Activated T-helper 2 cell treated with anti-CD3 and anti-CD28 coated beads, Interferon-gamma antibody, Interleukin-2, Interleukin-4, amounts not matched to agents 10 μg/mL and 5 μg/mL and 100 μg/mL, durations not matched to agents 14 hours and 24 hours and 36 hours (primary cell): ENCODE measurements at regions not wholly inside any gene's neighbourhood (a gene's known extent, or its start where the extent isn't known, plus 50 kb on each side); places are given as distances from the start of the nearest gene placed in this dataset.

Experiments
- DNase-seq: peaks from one replicate; pipeline ENCODE4 v3.0.0; 2021; ENCODE audit warnings: low spot score
- H3K27ac Mint-ChIP-seq: one replicate; pipeline ENCODE4 v1.8.0; 2021; ENCODE audit warnings: mixed read lengths
- H3K27me3 Mint-ChIP-seq: one replicate; pipeline ENCODE4 v1.8.0; 2021; ENCODE audit warnings: low read depth, mixed read lengths
- H3K36me3 Mint-ChIP-seq: one replicate; pipeline ENCODE4 v1.8.0; 2021; ENCODE audit warnings: low read depth, mixed read lengths
- H3K4me1 Mint-ChIP-seq: one replicate; pipeline ENCODE4 v1.8.0; 2021; ENCODE audit warnings: low read depth, mixed read lengths
- H3K4me3 Mint-ChIP-seq: one replicate; pipeline ENCODE4 v1.8.0; 2021; ENCODE audit warnings: low read depth, mild to moderate bottlenecking, moderate library complexity, mixed read lengths
- H3K9me3 Mint-ChIP-seq: one replicate; pipeline ENCODE4 v1.8.0; 2021; ENCODE audit warnings: mixed read lengths
- intact Hi-C: fragments of 100-400 bp; cut with micrococcal nuclease; formaldehyde crosslinking; loops from one replicate; pipeline ENCODE4 v1.15.1; 2023

DNA sequence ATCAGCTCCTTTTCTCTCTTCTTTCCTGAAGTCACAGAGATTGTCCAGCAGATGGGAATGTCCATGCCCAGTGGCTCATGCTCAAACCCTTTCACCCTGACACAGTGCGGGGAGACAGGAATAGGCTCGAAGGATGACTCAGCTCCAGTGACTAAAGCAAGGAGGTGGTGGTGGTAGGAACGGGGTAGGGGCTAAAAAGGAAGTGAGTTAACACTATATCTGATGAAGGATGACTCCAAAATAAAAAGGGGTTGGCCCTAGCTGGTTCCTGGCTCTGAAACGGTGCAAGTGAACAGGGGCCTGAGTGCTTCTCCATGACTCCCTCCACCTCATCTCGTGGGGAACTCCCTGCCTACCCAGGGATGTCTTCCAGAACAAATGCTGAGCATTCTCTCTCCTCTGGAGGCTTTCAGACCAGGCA is 167.4 kb upstream of the LPP start:
- intact Hi-C loops = loop anchor here (1.0 to 5.0 kb wide), 6 partner anchors 10 to 696 kb away; no protein-coding TSS in a partner anchor
- peak overlapping the region; percentile 22 for H3K4me3 Mint-ChIP-seq
- no peaks in the 10 kb centered on the region for H3K27me3 Mint-ChIP-seq
- peak overlapping the region; percentile 65 for H3K27ac Mint-ChIP-seq
- DNase-seq = peak; percentile 35
- no peaks in the 10 kb centered on the region for H3K36me3 Mint-ChIP-seq
- peaks cover 5% of the 10 kb centered on the region for H3K9me3 Mint-ChIP-seq
- H3K4me1 Mint-ChIP-seq = peaks cover 51% of the 10 kb centered on the region

- DNase-seq = no peak
- no peaks in the 10 kb centered on the region for H3K27me3 Mint-ChIP-seq
- intact Hi-C loops = loop anchor here (2.0 to 5.0 kb wide), 3 partner anchors 74 to 695 kb away; no protein-coding TSS in a partner anchor
- peak overlapping the region; percentile 65 for H3K27ac Mint-ChIP-seq
- peaks cover 5% of the 10 kb centered on the region for H3K9me3 Mint-ChIP-seq
- no peaks in the 10 kb centered on the region for H3K36me3 Mint-ChIP-seq
- H3K4me1 Mint-ChIP-seq = peaks cover 51% of the 10 kb centered on the region
- H3K4me3 Mint-ChIP-seq = peak overlapping the region; percentile 22
Observed at GRCh38 chr3:187987187-187987586, 166.8 kb upstream of the LPP start.

DNA sequence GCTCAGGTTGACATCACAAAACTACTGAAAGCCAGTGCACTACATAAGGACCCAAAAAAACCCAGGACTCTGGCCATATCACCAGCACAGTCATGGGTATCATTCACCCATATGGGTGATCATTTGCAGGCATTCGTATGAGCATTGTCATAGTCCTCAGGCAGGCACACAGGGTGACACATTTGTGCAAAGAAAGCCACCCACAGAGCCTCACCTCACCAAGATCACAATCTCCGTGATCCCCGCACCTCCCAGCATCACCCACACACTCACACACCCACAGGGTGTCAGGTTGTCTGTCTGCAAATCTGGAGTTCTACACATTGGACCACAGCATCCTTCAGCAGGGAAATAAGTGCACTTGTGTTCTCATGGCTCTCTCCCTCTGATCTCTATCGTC is 166.0 kb upstream of the LPP start:
- Mint-ChIP-seq H3K4me3 (peak overlapping the region; percentile 40), H3K9me3 (peaks cover 5% of the 10 kb centered on the region), H3K36me3 (no peaks in the 10 kb centered on the region), H3K27ac (peak overlapping the region; percentile 65), H3K4me1 (peaks cover 53% of the 10 kb centered on the region), H3K27me3 (no peaks in the 10 kb centered on the region)
- intact Hi-C loops = loop anchor here (2.0 to 5.0 kb wide), 3 partner anchors 73 to 694 kb away; no protein-coding TSS in a partner anchor
- peak; percentile 58 for DNase-seq

GRCh38 chr3:187989575-187990153 is 164.3 kb upstream of the LPP start:
- Mint-ChIP-seq H3K4me3 (no peak overlapping the region), H3K36me3 (no peaks in the 10 kb centered on the region), H3K4me1 (peaks cover 61% of the 10 kb centered on the region), H3K27me3 (no peaks in the 10 kb centered on the region), H3K9me3 (peaks cover 5% of the 10 kb centered on the region), H3K27ac (no peak overlapping the region)
- intact Hi-C loops = loop anchor here (5.0 to 10.0 kb wide), 3 partner anchors 117 to 965 kb away; no protein-coding TSS in a partner anchor
- DNase-seq = no peak

- Mint-ChIP-seq H3K36me3 (no peaks in the 10 kb centered on the region), H3K27ac (no peak overlapping the region), H3K4me1 (peaks cover 64% of the 10 kb centered on the region), H3K27me3 (no peaks in the 10 kb centered on the region), H3K9me3 (no peaks in the 10 kb centered on the region), H3K4me3 (no peak overlapping the region)
- intact Hi-C loops = loop anchor here (10.0 kb wide), 1 partner anchor 962 kb away; no protein-coding TSS in a partner anchor
- no peak for DNase-seq
Observed at GRCh38 chr3:187992609-187993008, 161.3 kb upstream of the LPP start.

DNA sequence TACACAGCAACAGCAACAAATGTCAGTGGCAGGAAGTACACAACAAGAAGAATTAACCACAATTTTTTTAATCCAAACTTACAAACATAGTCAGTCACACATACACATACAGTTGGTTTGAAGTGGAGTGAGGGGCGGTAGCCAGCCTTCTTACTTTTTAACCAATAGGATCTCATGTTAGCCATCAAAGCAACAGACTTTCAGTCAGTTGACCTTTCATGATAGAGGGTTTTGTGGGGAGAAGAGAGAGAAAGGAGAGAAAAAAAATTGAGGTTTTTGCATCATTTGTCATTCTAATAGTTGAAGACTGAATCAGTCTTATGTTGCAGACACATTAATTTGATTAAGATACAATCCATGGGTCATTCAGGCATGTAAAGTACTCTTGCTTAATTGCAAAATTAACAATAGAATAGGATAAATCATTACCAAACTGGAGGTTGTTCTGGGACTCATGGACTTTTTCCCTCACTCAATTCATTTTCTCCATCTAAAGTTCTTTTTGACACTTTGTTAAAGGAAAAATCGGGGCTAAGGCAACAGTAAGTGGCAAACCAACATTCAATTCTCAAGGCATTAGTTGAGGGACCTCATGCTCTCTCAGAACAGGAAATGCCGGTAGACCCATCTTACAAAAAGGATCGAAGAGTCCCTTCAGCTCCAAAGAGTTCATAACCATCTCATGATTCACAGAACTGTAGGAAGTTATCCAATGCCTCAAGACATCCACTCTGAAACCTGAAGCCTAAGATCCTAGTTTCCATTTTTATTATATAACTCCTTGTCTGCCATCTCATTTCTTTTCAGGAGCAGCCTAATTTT is 159.5 kb upstream of the LPP start:
- peaks cover 70% of the 10 kb centered on the region for H3K4me1 Mint-ChIP-seq
- H3K9me3 Mint-ChIP-seq = no peaks in the 10 kb centered on the region
- peak overlapping the region; percentile 77 for H3K27ac Mint-ChIP-seq
- intact Hi-C loops = loop anchor here (1.0 to 10.0 kb wide), 4 partner anchors 19 to 960 kb away; partner anchors contain the start of gene LPP
- no peaks in the 10 kb centered on the region for H3K27me3 Mint-ChIP-seq
- no peak for DNase-seq
- peak overlapping the region; percentile 35 for H3K4me3 Mint-ChIP-seq
- H3K36me3 Mint-ChIP-seq = no peaks in the 10 kb centered on the region

DNA sequence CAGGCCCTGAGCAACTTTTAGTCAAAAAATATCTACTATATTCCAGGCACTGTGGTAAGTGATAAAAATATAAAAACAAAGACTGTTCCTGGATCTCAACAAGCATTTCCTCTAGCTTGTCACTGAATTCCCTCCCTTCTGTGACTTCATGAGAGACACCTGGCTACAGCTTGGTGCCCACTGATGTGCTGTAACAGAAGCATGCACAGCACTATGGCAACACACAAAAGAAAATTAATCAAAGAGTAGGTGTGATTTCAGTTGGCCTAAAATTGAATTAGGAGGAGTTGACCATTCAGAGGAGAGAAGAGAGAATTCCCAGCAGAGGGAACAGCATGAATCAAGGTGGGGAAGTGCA is 158.9 kb upstream of the LPP start:
- no peak for DNase-seq
- Mint-ChIP-seq H3K9me3 (no peaks in the 10 kb centered on the region), H3K27me3 (no peaks in the 10 kb centered on the region), H3K4me3 (no peak overlapping the region), H3K27ac (no peak overlapping the region), H3K4me1 (peaks cover 76% of the 10 kb centered on the region), H3K36me3 (peaks cover 2% of the 10 kb centered on the region)
- intact Hi-C loops = loop anchor here (2.0 to 10.0 kb wide), 3 partner anchors 66 to 960 kb away; partner anchors contain the start of gene LPP

DNA sequence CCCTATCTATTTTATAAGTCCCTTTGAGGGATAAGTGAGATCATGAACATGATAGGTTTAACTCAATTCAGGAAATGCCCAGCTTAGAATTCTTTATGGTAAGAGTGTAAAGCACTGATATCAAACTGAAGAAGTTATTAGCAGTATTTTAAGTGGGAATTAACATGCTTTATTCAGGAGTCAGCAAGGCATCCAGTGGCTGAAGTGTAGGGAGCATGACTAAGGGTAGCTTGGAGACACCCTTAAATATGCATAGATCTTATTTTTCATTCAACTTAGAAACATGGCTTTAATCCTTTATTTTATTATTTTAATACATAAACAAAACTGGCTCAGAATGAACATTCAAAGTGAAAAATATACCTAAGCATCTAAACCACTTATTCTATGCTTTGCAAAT is 158.3 kb upstream of the LPP start:
- Mint-ChIP-seq H3K9me3 (no peaks in the 10 kb centered on the region), H3K4me1 (peaks cover 80% of the 10 kb centered on the region), H3K4me3 (no peak overlapping the region), H3K27me3 (no peaks in the 10 kb centered on the region), H3K36me3 (peaks cover 4% of the 10 kb centered on the region), H3K27ac (no peak overlapping the region)
- intact Hi-C loops = loop anchor here (2.0 to 10.0 kb wide), 3 partner anchors 65 to 959 kb away; partner anchors contain the start of gene LPP
- DNase-seq = no peak

- H3K27ac Mint-ChIP-seq = no peak overlapping the region
- intact Hi-C loops = loop anchor here (10.0 kb wide), 1 partner anchor 958 kb away; no protein-coding TSS in a partner anchor
- H3K27me3 Mint-ChIP-seq = no peaks in the 10 kb centered on the region
- H3K4me1 Mint-ChIP-seq = peaks cover 87% of the 10 kb centered on the region
- no peak overlapping the region for H3K4me3 Mint-ChIP-seq
- H3K36me3 Mint-ChIP-seq = peaks cover 4% of the 10 kb centered on the region
- DNase-seq = no peak
- no peaks in the 10 kb centered on the region for H3K9me3 Mint-ChIP-seq
Observed at GRCh38 chr3:187996609-187997008, 157.3 kb upstream of the LPP start.

DNA sequence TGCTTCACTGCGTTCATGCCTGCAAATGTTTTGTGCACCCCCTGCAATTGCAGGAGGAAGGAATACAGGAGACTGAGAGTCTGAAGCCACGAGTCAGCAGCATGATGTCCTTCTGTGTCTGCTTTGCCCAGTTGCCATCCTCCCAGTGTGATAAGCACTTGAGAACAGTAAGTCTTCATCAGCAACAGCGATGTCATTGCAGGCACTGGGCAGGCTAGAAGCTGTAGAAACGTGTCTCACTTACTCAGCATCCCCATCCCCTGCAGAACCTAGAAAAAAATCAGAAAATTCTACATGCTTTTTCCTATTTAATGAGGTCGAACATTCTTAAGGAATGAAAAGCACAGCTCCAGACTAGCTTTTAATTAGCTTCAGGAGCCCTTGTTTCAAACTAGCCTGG is 156.5 kb upstream of the LPP start:
- peaks cover 4% of the 10 kb centered on the region for H3K36me3 Mint-ChIP-seq
- H3K9me3 Mint-ChIP-seq = no peaks in the 10 kb centered on the region
- DNase-seq = no peak
- H3K4me1 Mint-ChIP-seq = peaks cover 92% of the 10 kb centered on the region
- H3K4me3 Mint-ChIP-seq = no peak overlapping the region
- H3K27me3 Mint-ChIP-seq = no peaks in the 10 kb centered on the region
- no peak overlapping the region for H3K27ac Mint-ChIP-seq
- intact Hi-C loops = loop anchor here (10.0 kb wide), 1 partner anchor 957 kb away; no protein-coding TSS in a partner anchor

DNA sequence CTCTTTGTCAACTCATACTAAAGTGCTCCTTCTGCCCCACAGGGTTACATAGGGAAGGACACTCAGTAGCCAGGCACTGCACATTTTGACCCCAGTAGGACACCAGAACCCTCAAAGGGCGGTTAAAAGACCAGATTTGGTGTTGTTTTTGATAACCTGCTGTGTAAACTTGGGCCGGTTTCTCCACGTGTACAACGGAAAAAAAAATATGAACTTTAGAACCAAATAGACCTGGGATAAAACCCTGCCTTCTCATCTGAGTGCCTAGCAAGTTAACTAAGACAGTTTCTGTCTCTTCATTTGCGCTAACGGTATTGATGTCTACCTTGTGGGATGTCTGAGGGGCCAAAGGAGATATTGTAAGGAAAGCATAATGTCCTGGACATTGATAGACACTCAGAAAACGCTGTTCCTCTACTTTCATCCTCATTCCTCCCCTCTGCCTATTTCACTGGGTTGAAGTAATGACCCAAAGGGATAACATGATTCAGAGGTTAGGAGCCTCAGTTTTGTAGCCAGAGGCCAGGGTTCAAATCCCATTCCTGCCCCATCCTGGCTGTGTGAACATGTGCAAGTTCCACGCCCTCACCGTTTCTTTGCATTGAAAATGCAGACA is 155.9 kb upstream of the LPP start:
- Mint-ChIP-seq H3K36me3 (peaks cover 4% of the 10 kb centered on the region), H3K4me3 (no peak overlapping the region), H3K27ac (no peak overlapping the region), H3K4me1 (peaks cover 86% of the 10 kb centered on the region), H3K9me3 (no peaks in the 10 kb centered on the region), H3K27me3 (no peaks in the 10 kb centered on the region)
- DNase-seq = no peak
- intact Hi-C loops = loop anchor here (10.0 kb wide), 1 partner anchor 957 kb away; no protein-coding TSS in a partner anchor

GRCh38 chr3:187998611-187999010 is 155.3 kb upstream of the LPP start:
- Mint-ChIP-seq H3K36me3 (peaks cover 4% of the 10 kb centered on the region), H3K4me3 (no peak overlapping the region), H3K27me3 (no peaks in the 10 kb centered on the region), H3K27ac (no peak overlapping the region), H3K9me3 (no peaks in the 10 kb centered on the region), H3K4me1 (peaks cover 88% of the 10 kb centered on the region)
- intact Hi-C loops = loop anchor here (10.0 kb wide), 1 partner anchor 956 kb away; no protein-coding TSS in a partner anchor
- no peak for DNase-seq
